ENCODE measurements at regions not wholly inside any gene's neighbourhood (a gene's known extent, or its start where the extent isn't known, plus 50 kb on each side); places are given as distances from the start of the nearest gene placed in this dataset.

GRCh38 chr5:165665735-165666400 is 2160.4 kb downstream of the MAT2B start (continued):
- TF ChIP-seq, protein P1, sequence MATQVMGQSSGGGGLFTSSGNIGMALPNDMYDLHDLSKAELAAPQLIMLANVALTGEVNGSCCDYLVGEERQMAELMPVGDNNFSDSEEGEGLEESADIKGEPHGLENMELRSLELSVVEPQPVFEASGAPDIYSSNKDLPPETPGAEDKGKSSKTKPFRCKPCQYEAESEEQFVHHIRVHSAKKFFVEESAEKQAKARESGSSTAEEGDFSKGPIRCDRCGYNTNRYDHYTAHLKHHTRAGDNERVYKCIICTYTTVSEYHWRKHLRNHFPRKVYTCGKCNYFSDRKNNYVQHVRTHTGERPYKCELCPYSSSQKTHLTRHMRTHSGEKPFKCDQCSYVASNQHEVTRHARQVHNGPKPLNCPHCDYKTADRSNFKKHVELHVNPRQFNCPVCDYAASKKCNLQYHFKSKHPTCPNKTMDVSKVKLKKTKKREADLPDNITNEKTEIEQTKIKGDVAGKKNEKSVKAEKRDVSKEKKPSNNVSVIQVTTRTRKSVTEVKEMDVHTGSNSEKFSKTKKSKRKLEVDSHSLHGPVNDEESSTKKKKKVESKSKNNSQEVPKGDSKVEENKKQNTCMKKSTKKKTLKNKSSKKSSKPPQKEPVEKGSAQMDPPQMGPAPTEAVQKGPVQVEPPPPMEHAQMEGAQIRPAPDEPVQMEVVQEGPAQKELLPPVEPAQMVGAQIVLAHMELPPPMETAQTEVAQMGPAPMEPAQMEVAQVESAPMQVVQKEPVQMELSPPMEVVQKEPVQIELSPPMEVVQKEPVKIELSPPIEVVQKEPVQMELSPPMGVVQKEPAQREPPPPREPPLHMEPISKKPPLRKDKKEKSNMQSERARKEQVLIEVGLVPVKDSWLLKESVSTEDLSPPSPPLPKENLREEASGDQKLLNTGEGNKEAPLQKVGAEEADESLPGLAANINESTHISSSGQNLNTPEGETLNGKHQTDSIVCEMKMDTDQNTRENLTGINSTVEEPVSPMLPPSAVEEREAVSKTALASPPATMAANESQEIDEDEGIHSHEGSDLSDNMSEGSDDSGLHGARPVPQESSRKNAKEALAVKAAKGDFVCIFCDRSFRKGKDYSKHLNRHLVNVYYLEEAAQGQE (IDR thresholded peaks at IDR 0.05), result no peak
- TF ChIP-seq RAD21 (IDR thresholded peaks at IDR 0.05) (no peak), SP1 (IDR thresholded peaks at IDR 0.05) (no peak), FOXA1 (IDR thresholded peaks at IDR 0.05) (no peak)

DNA sequence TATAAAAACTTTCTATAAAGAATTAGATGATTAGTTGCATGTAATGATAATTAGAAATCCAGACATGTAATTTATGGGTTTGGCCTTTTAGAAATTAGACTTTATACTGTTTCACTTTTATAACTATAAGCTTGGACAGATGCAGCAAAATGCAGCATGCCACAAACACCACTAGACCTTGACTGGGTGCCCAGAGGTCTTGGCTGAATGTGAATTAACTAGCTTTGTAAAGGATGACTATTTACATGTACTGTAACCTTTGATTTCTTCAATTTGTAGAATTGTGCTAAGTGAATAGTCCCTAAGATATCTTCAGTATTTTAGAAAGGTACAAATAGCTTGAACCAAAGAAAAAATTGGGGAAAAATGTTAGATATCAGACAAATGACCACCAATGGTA is 2168.1 kb downstream of the MAT2B start:
- Histone ChIP-seq H3K9me3 (ENCODE audit: control insufficient read depth in 4 of 4, low read length in 3 of 4) (no peaks in the 10 kb centered on the region), H3K36me3 (ENCODE audit: control insufficient read depth in 4 of 4, insufficient read depth in 3 of 4, low read depth in 1 of 4, low read length in 3 of 4) (no peaks in the 10 kb centered on the region), H3K9ac (ENCODE audit: low read depth in 1 of 2, low read length in 2 of 2) (no peak overlapping the region), H3K27me3 (ENCODE audit: control insufficient read depth in 4 of 4, insufficient read depth in 4 of 4, low read length in 3 of 4) (no peaks in the 10 kb centered on the region), H3K27ac (ENCODE audit: low read depth in 1 of 2, low read length in 2 of 2) (no peak overlapping the region), H3K4me3 (ENCODE audit: low read depth in 1 of 3, low read length in 3 of 3) (no peak overlapping the region), H3K4me1 (ENCODE audit: control insufficient read depth in 4 of 4, insufficient read depth in 4 of 4, low read length in 3 of 4) (peaks cover 0 to 7% (median 4%) of the 10 kb centered on the region in 4 donors)
- no peak for DNase-seq (ENCODE audit: low spot score)
- TF ChIP-seq, protein P2, sequence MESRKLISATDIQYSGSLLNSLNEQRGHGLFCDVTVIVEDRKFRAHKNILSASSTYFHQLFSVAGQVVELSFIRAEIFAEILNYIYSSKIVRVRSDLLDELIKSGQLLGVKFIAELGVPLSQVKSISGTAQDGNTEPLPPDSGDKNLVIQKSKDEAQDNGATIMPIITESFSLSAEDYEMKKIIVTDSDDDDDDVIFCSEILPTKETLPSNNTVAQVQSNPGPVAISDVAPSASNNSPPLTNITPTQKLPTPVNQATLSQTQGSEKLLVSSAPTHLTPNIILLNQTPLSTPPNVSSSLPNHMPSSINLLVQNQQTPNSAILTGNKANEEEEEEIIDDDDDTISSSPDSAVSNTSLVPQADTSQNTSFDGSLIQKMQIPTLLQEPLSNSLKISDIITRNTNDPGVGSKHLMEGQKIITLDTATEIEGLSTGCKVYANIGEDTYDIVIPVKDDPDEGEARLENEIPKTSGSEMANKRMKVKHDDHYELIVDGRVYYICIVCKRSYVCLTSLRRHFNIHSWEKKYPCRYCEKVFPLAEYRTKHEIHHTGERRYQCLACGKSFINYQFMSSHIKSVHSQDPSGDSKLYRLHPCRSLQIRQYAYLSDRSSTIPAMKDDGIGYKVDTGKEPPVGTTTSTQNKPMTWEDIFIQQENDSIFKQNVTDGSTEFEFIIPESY (IDR thresholded peaks at IDR 0.05), result no peak
- no peak for TF ChIP-seq ATF3 (IDR thresholded peaks at IDR 0.05)
- TF ChIP-seq TAF1 (conservative IDR thresholded peaks at IDR 0.05), result no peak
- no peak for TF ChIP-seq RAD21 (IDR thresholded peaks at IDR 0.05)
- TF ChIP-seq FOXA2 (IDR thresholded peaks at IDR 0.05), result peak; percentile 14
- TF ChIP-seq GABPA (IDR thresholded peaks at IDR 0.05 in 1 of 2, conservative IDR thresholded peaks at IDR 0.05 in 1 of 2), result no peak
- TF ChIP-seq, protein P3, sequence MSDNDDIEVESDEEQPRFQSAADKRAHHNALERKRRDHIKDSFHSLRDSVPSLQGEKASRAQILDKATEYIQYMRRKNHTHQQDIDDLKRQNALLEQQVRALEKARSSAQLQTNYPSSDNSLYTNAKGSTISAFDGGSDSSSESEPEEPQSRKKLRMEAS (IDR thresholded peaks at IDR 0.05), result no peak
- TF ChIP-seq RXRA (IDR thresholded peaks at IDR 0.05), result no peak
- TF ChIP-seq FOXA1 (IDR thresholded peaks at IDR 0.05), result no peak
- no peak for TF ChIP-seq JUND (IDR thresholded peaks at IDR 0.05)
- no peak for TF ChIP-seq HNF4G (IDR thresholded peaks at IDR 0.05)
- TF ChIP-seq EGR1 (IDR thresholded peaks at IDR 0.05; ENCODE audit: low read depth in 2 of 2), result no peak
- TF ChIP-seq, protein P4, sequence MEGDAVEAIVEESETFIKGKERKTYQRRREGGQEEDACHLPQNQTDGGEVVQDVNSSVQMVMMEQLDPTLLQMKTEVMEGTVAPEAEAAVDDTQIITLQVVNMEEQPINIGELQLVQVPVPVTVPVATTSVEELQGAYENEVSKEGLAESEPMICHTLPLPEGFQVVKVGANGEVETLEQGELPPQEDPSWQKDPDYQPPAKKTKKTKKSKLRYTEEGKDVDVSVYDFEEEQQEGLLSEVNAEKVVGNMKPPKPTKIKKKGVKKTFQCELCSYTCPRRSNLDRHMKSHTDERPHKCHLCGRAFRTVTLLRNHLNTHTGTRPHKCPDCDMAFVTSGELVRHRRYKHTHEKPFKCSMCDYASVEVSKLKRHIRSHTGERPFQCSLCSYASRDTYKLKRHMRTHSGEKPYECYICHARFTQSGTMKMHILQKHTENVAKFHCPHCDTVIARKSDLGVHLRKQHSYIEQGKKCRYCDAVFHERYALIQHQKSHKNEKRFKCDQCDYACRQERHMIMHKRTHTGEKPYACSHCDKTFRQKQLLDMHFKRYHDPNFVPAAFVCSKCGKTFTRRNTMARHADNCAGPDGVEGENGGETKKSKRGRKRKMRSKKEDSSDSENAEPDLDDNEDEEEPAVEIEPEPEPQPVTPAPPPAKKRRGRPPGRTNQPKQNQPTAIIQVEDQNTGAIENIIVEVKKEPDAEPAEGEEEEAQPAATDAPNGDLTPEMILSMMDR (IDR thresholded peaks at IDR 0.05; ENCODE audit: low read depth, low read length, missing input control), result no peak
- peak in 1 of 2 donors; percentile 60 for TF ChIP-seq HNF4A (conservative IDR thresholded peaks at IDR 0.05)
- TF ChIP-seq, protein P1 (IDR thresholded peaks at IDR 0.05), result no peak
- TF ChIP-seq NR2F2 (IDR thresholded peaks at IDR 0.05), result no peak
- TF ChIP-seq SP1 (IDR thresholded peaks at IDR 0.05), result no peak

All from liver (tissue), 7 donors.